CD4-positive, alpha-beta T cell treated with Interferon gamma for 1 hour (primary cell): ENCODE measurements at regions not wholly inside any gene's neighbourhood (a gene's known extent, or its start where the extent isn't known, plus 50 kb on each side); places are given as distances from the start of the nearest gene placed in this dataset.

Experiments
- DNase-seq: peaks from one replicate; pipeline ENCODE4 v3.0.0-alpha.2; 2020

DNA sequence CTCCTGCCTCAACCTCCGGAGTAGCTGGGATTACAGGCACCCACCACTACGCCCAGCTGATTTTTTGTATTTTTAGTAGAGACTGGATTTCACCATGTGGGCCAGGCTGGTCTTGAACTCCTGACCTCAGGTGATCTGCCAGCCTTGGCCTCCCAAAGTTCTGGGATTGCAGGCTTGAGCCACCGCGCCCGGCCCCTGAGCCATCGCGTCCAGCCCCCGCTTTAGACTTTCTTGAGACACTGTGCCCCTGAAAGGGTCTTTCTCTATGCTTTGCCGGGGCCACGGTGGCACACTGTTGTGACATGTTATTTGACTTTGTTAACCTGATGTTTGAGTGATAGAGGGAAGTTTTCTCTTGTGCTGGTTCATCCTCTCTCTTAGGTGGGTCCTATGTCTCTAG, 186.4 kb downstream of the BTG1 start:
- DNase-seq, result no peak

DNA sequence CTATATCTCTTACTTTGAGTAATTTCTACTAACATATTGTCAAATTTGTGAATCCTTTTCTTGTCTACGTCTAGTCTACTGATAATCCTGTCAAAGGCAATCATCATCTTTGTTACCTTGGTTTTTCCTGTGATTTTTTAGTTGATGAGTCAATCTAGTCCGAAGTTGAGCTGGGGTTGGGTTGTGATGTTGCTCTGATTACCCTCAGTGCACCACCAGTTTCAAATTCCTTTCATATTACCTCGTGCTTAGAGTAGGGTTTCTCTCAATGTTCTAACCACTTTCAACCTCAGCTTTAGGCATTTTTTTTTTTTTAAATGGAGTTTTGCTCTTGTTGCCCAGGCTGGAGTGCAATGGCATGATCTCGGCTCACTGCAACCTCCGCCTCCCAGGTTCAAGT, 186.8 kb downstream of the BTG1 start:
- no peak for DNase-seq

DNA sequence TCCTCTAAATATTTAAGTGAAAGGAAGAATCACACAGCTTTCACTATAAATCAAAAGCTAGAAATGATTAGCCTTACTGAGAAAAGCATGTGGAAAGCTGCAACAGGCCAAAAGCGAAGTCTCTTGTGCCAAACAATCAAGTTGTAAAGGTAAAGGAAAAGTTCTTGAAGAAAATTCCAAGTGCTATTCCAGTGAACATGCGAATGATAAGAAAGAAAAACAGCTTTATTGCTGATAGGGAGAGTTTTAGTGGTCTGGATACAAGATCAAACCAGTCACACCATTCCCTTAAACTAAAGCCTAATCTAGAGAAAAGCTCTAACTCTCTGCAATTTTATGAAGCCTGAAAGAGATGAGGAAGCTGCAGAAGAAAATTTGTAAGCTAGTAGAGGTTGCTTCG, 190.9 kb downstream of the BTG1 start:
- DNase-seq, result no peak

DNA sequence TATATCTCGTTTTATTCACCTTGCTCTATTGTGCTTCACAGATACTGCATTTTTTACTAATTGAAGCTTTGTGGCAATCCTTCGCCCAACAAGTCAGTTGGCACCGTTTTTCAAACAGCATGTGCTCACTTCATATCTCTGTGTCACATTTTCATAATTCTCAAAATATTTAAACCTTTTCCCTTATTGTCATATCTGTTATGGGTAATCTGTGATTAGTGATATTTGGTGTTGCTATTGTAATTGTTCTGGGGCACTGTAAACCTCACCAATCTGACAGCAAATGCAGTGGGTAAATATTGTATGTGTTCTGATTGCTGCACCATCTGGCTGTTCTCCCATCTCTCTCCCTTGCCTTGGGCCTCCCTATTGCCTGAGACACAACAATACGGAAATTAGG, 191.3 kb downstream of the BTG1 start:
- no peak for DNase-seq

GRCh38 chr12:91952916-91953315, 192.7 kb downstream of the BTG1 start:
- no peak for DNase-seq

- DNase-seq, result no peak
Observed at GRCh38 chr12:91951571-91951970, 194.1 kb downstream of the BTG1 start.

- no peak for DNase-seq
Observed at GRCh38 chr12:91948504-91948903, 197.1 kb downstream of the BTG1 start.

DNA sequence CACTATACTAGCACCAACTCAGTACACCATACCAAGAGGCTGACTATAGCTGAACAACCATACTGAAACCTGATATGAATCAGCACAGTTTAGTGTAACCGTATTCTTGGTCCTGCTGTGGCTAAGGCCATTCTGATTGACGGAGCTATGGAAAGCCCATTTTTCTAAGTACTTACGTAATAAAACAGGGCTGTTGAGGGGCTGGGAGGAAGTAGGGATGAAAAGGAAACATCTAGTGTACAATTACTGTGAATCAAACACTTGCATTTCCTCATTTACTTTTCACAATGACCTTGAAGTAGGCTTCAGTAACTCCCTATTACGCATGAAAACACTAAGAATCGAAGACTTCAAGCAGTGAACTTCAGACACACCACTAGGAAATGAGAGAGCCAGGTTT, 198.2 kb downstream of the BTG1 start:
- peak; percentile 12 for DNase-seq

DNA sequence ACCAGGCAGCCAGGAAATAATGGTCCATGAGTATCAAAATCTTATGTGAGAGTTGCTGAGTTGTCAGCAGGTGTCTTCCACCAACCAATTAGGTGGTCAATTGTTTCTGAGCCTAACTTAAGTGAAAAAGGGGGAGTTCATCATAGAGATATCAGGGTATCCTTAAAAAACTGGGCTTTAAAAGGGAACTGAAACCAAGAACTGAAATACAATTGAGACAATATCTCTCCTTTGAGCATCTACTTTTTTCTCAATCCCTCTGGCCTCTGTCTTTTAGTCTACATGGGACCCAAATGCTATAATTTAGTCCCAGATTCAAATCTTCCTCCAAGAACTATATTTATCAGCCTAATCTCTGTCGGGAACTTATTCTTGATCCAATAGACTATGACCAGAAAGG, 201.0 kb downstream of the BTG1 start:
- no peak for DNase-seq

- no peak for DNase-seq
Observed at GRCh38 chr12:91940826-91941570, 204.6 kb downstream of the BTG1 start.

DNA sequence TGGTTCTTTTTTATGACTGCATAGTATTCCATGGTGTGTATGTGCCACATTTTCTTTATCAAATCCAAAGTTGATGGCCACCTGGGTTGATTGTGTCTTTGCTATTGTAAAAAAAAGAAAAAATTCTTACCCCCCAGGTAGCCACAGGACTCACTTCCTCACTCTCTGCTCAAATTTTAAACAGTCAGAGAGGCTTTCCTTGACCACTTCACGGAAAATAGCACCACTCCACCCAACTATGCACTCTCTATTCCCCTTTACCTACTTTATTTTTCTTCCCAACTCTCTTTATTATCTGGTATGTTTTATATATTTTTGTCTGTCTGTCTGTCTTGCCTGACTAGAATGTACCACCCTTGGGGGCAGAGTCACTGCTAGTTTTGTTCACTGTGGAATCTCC, 205.3 kb downstream of the BTG1 start:
- no peak for DNase-seq

DNA sequence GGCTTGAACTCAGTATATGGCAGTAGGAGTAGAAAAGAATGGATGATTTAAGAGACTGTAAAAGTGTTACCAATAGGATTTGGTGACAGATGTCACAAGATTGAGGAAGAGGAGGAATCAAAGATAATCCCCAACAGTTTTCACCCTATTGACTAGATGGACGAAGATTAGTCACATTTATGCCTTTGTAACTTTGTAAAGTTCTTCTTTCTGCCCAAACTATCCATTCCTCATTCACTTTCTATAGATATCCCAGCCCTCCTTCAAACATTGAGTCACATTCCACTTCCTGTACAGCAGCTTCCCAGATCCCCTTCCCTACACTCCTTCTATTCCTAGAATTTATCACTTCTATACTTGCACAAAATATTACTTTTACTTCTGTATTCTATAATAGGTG, 207.9 kb downstream of the BTG1 start:
- DNase-seq, result no peak

DNA sequence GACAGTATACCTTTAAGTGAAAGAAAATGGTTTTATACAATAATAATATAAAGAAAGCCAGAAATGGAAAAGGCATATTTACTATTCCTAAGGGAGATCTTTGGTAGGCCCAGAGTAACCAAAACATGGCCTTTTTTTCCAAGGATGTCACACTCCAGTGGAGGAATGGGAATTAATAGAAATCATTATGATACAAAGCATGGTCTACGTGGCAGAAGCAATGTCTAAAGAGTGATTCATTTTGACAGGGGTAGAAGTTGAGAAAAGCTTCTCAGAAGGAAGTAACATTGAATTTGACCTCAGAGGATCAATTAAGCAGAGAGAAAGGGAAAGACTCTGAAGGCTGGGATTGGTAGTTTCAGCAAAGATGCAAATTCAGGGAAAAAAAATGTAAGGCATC, 208.6 kb downstream of the BTG1 start:
- DNase-seq, result no peak

GRCh38 chr12:91935296-91935695, 210.3 kb downstream of the BTG1 start:
- no peak for DNase-seq

DNA sequence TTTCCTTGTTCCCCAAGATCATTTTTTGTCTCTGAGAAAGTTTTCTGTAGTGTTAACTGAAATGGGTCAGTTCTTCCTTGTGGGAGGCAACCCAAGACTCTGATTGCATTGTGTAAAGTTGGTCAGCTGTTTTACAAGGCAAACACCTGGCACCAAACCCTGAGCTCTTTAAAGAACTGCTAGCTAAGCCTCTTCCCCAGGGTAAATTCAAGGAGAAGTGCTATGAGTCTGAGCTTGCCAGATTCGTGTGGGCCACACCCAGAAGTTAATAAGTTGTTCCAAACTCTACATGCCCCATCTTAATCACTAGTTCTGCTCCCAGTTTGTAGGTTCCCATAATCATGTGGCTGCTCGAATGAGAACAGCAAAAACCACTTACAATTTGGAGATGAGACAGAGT, 214.5 kb downstream of the BTG1 start:
- no peak for DNase-seq

GRCh38 chr12:91928501-91928900, 217.1 kb downstream of the BTG1 start:
- DNase-seq, result no peak

- no peak for DNase-seq
Observed at GRCh38 chr12:91926848-91927247, 218.8 kb downstream of the BTG1 start.

DNA sequence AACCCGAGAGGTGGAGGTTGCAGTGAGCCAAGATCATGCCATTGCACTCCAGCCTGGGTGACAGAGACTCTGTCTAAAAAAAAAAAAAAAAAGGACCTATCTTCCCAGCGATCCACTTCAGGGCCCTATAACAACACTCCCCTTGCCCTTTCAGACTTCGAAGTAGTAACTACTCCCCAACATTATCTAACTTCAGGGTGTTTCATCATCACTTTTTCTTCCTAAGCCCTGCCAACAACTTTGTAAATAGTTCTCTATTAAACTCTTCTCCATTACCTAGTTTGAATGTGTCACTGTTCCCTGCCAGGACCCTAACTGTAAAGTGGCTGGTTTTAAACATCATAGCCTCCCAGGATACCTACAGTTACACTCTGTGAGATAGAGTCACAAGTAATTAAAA, 220.8 kb downstream of the BTG1 start:
- no peak for DNase-seq

DNA sequence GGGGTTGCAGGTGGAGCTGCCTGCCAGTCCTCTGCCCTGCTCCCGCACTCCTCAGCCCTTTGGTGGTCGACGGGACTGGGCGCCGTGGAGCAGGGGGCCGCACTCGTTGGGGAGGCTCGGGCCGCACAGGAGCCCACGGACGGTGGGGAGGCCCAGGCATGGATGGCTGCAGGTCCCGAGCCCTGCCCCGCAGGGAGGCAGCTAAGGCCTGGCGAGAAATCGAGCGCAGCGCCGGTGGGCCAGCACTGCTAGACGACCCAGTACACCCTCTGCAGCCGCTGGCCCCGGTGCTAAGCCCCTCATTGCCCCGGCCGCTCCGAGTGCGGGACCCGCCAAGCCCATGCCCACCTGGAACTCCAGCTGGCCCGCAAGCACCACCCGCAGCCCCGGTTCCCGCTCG, 221.8 kb downstream of the BTG1 start:
- DNase-seq, result no peak

GRCh38 chr12:91922674-91923073, 223.0 kb downstream of the BTG1 start:
- no peak for DNase-seq

GRCh38 chr12:91922139-91922538, 223.5 kb downstream of the BTG1 start:
- no peak for DNase-seq

DNA sequence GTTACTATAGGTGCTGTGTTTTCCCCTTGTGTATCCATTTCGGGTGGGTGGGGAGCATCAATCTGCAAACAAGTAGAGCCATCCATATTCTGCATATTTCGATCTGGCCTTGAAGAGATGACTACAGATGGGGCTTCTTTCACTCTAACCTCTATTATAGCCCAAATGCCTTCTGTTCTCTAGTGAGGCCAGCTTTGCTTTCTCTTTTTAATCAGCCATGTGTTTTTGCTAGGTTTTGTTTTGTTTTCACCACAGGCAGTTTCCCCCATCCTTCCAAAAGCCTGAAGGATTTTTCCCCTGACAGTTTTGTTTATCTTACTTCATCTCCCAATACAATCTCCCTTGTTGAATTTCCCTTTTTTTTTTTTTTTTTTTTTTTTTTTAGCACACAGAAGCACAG, 224.1 kb downstream of the BTG1 start:
- no peak for DNase-seq

- no peak for DNase-seq
Observed at GRCh38 chr12:91920741-91921140, 224.9 kb downstream of the BTG1 start.

DNA sequence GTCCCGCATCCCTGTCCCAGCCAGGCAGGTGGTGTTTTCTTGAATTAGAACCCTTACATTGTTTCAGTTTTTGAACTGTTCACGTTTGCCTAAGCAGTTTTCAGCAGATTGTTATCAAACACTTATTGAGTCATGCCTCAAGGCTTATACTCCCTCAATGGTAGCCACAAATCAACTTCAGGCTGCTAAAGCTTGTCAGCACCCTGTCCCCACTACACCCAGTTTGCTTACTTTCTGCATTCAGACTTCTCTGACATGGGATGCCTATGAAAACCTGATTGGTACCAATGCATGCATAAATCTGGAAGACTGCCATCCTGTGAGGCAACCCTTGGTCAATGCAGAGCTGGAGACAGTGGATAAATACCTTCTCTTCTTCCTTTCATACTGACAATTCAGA, 225.4 kb downstream of the BTG1 start:
- DNase-seq, result no peak

DNA sequence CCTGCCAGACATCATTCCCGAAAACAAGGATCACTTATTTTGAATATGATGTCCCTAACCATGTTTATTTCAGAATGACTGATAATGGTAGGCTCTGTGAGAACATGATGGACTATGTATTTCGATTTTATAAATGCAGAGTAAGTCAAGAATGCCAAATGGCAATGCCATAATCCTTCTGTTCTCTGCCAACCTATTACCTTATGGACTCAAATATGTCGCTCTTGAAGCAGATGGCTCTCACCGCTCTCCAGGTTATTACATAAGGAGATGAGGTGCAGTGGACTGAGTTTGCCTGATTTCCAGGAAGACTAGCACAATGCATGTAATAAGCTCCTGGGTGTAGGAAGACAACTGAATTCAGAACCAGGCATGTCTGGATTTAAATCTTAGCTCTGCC, 227.2 kb downstream of the BTG1 start:
- no peak for DNase-seq

- DNase-seq, result no peak
Observed at GRCh38 chr12:91914701-91915100, 230.9 kb downstream of the BTG1 start.
